GM21786 (cell line): ENCODE measurements at regions not wholly inside any gene's neighbourhood (a gene's known extent, or its start where the extent isn't known, plus 50 kb on each side); places are given as distances from the start of the nearest gene placed in this dataset.
A peak's percentile ranks its signal among the peaks of the same experiment; 100 is the strongest.

Source experiments
- ATAC-seq: cut with Tn5 transposase; IDR thresholded peaks from one replicate; pipeline ENCODE4 v1.9.1; 2021; ENCODE audit not compliant: unreplicated experiment

GRCh38 chr6:14252271-14252850 lies 134.8 kb downstream of the CD83 start:
- no peak for ATAC-seq

- ATAC-seq, result peak; percentile 93
Observed at GRCh38 chr6:14254505-14254904, 136.9 kb downstream of the CD83 start.

GRCh38 chr6:14255916-14256315 lies 138.3 kb downstream of the CD83 start:
- no peak for ATAC-seq

GRCh38 chr6:14258117-14258516 lies 140.5 kb downstream of the CD83 start:
- no peak for ATAC-seq

GRCh38 chr6:14258695-14259593 lies 141.4 kb downstream of the CD83 start:
- no peak for ATAC-seq

GRCh38 chr6:14259594-14260152 lies 142.1 kb downstream of the CD83 start:
- no peak for ATAC-seq

GRCh38 chr6:14260839-14261238 lies 143.3 kb downstream of the CD83 start:
- ATAC-seq, result no peak

- ATAC-seq, result no peak
Observed at GRCh38 chr6:14263881-14264424, 146.4 kb downstream of the CD83 start.

- ATAC-seq, result no peak
Observed at GRCh38 chr6:14265049-14266021, 147.8 kb downstream of the CD83 start.

GRCh38 chr6:14266266-14266665 lies 148.7 kb downstream of the CD83 start:
- no peak for ATAC-seq

GRCh38 chr6:14267885-14268660 lies 150.5 kb downstream of the CD83 start:
- no peak for ATAC-seq

- no peak for ATAC-seq
Observed at GRCh38 chr6:14269436-14269835, 151.9 kb downstream of the CD83 start.

- ATAC-seq, result no peak
Observed at GRCh38 chr6:14270142-14270893, 152.7 kb downstream of the CD83 start.

- no peak for ATAC-seq
Observed at GRCh38 chr6:14270925-14271788, 153.6 kb downstream of the CD83 start.

- ATAC-seq, result no peak
Observed at GRCh38 chr6:14271789-14272736, 154.5 kb downstream of the CD83 start.

- ATAC-seq, result no peak
Observed at GRCh38 chr6:14272737-14273085, 155.1 kb downstream of the CD83 start.

GRCh38 chr6:14273191-14273590 lies 155.6 kb downstream of the CD83 start:
- no peak for ATAC-seq
